Jurkat, Clone E6-1 (cell line): ENCODE measurements at regions not wholly inside any gene's neighbourhood (a gene's known extent, or its start where the extent isn't known, plus 50 kb on each side); places are given as distances from the start of the nearest gene placed in this dataset.

Experiments
- DNase-seq: peaks from one replicate; pipeline ENCODE4 v3.0.0-alpha.2; 2011; ENCODE audit warnings: low read depth, low spot score
- H3K4me3 ChIP-seq: 2 replicates; pipeline ENCODE4 v1.5.1; 2011; ENCODE audit warnings: mild to moderate bottlenecking, low read length, control low read depth, moderate library complexity

DNA sequence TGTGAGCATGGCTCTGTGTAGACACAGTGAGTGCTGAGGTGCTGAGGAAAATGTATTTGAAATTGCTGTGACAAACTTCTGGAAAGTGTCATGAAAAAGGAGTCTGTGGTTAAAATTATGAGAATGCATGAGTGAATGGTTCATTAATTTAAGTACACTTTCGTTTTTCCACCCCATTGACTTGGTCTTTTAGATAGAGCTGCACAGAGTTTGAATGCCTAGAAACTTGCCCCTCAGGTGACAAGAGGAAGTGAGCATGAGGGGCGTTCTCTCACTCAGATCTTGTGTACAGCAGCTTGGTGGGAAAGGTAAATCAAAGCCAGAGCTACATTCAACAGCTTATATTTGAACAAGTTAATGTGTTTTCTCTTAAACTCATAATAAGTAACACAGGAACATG lies 296.8 kb downstream of the WDR72 start:
- no peak for DNase-seq
- H3K4me3 ChIP-seq: no peak overlapping the region

DNA sequence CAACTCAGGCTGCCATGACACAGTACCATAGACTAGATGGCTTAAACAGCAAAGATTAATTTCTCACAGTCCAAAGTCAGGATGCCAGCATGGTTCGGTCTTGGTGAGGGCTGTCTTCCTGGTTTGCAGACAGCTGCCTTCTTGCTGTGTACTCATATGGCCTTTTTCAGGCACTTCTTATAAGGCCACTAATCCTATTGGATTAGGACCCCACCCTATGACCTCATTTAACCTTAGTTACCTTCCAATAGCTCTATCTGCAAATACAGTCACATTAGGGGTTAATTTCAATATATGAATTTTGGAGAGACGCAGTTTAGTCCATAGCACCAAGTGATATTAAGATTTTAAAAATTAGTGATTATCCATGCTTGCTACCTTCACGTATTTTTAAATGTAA lies 297.8 kb downstream of the WDR72 start:
- H3K4me3 ChIP-seq: no peak overlapping the region
- DNase-seq: no peak

DNA sequence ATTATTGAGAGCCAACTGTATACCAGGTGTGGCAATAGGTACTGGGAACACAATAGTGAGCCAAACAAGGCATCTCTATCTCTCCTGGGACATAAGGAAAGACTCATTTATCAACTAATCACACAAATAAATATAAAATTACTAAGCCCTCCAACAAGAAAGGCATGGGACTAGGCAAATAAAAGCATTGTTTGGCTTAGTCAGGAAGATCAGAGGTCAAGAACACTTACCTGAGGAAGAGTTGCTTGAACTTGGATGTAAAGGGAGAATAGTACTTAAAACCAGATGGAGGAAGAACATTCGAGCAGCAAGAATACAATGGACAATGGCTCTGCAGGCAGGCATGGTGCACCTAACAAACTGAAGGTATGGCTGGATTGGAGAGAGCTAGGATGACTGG lies 300.7 kb downstream of the WDR72 start:
- DNase-seq: no peak
- H3K4me3 ChIP-seq: no peak overlapping the region

DNA sequence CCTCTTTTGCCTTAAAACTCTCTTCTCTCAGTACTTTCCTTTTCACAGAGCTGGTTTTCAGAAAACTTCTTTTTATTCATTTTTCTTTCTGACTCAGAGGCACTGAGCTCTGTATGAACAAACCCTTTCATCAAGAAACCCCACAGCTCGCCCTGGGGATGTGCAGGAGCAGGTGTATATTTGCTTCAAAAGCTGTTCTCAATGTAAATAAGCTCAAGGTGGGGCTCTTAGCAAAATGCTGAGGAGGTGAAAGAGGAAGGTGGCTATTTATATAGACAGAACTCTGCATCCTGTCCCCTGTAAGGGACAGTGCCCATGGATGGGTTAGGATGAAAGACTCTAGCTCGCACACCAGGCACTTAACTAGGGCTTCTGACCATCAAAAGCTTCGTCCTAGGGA lies 302.0 kb downstream of the WDR72 start:
- DNase-seq: no peak
- H3K4me3 ChIP-seq: no peak overlapping the region

DNA sequence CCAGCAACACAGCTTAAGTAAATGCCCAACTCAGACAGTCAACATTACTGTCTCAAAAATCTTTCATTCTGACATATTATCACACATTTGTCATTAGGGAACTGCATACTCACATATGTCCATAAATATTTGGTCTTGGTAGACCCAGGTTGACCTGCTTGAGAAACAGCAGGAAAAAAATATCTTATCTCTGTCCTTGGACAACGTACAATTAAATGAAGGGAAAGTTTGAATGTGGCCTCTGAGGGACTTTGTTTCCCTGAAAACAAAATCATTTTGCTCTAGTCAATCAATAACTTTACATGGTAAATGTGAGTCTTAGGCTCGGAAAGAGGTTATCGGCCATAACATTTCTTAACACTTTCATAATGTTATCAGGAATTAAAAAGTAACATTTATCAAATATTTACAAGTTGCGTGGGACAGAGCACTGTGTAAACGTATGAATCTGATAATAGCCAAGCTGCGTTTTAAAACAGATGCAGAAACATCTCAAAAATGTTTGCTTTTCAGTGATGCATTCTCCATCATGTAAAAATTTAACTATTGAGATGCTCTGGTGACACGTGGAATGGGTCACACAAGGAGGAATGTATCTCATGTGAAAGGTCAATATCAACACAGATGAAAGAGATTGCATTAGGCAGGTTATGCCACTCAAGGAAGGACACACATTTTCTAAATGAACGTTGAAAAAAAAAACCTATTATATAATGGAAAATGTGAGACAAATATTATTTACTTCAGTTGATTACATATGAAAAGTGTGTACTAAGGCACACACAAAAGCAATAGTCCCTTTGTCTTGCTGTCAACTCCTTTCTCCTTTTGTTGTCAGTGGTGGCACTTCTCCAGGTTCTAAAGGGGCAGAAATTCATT lies 304.4 kb downstream of the WDR72 start:
- DNase-seq: no peak
- no peak overlapping the region for H3K4me3 ChIP-seq

DNA sequence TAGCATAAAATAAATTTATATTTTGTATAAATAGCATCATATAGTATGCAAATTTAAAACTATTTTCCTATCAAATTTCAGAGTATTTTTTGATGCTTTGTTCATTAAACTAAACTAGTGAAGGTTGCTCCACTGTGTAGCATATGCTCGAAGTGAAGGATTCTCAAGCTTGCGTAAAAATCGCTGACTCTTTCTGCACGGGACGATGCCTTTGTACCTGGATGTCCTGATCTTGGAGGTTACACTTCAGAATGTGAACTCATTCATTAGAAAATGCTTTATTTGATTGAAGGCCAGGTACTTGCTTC lies 305.0 kb downstream of the WDR72 start:
- no peak for DNase-seq
- H3K4me3 ChIP-seq: no peak overlapping the region

DNA sequence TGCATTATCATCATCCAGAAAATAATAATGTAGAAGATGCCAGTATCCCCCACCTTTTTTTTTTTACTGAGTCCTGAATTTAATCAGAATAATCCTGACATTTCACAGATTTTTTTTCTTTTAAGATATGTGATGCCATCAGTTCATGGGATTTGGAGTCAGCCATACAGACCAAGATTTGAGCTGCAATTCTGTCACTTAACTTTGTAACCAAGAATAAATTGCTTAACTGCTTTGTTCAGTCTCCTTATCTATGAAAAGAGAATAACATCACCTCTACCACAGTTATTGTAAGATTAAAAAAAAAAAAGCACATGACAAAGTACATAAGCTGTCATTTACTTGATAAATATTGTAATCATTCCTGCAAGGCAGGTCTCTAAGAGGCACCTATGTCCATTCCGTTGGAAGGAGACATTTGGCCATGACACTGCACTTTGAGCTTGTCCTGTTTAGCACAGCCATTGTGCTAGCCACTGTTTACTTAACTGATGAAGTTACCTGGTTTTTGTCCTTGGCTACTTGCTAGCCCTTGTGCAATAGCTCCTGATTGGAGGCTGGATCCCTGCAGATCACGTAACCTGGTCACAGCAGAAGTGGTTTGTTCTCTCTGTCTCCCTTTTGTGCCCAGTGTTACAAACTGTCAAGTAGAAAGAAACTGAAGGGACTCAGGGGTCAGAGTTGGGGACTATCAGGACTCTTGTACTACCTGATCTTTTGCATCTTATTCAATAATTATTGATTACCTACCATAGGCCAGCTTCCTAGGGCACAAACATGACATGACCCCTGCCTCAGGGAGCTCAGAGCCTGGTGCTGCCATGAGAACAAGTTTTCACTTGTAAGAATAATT lies 306.0 kb downstream of the WDR72 start:
- no peak for DNase-seq

DNA sequence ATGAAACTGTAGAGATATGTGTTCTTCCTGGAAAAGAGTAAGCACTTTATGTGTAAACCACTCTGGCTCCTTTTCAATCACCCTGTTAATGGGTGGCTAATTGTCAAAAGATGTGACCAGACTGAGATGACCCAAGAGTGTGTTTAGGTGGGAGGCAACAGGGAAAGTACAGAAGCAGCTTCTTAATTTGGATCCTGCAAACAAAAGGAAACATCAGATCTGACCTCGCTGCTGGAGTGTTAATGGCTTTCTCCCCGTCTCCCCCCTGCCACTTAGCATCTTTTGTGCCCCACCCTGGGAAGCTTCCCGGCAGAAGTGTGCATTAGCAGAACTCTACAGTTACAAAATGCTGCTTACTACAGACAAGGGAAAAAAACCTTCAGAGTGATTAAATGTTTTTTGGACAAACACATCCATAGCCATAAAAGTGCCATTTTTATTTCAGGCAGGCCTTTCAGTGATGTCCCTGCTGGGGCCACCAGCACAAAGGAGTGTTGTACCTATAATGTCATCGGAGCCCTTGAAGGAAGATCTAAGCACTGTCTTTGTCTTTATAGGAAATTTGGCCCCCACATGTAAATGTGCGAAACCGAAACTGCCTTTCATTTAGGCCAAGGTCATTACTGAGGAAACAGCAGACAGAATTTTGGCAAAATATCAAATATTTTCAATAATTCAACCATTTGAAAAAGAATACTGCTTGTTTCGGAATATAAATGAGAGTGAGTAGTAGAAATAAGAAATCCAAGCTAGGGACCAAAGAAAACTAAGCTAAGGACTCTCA lies 311.0 kb downstream of the WDR72 start:
- no peak for DNase-seq

More for the DNA sequence above, 306.0 kb downstream of the WDR72 start:
- H3K4me3 ChIP-seq: no peak overlapping the region

DNA sequence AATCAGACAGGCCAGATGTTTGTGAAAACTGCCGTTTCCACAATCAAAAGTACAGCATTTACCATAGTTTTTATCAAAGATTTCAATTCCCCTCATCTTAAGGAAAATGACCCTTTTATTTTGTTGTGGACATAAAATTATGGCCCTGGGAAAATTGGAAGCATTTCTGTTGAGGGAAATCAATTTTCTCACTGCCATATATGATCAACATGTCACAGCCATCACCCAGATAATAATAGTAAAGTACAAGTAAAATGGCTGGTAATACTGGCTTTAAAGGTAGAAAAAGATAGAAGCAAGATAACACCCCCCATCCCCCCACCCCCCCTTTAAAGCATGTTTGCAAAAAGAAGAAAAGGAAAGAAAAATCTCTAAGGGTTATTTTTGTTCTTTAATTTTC lies 311.7 kb downstream of the WDR72 start:
- no peak overlapping the region for H3K4me3 ChIP-seq
- no peak for DNase-seq

More for the DNA sequence above, 311.0 kb downstream of the WDR72 start:
- no peak overlapping the region for H3K4me3 ChIP-seq

DNA sequence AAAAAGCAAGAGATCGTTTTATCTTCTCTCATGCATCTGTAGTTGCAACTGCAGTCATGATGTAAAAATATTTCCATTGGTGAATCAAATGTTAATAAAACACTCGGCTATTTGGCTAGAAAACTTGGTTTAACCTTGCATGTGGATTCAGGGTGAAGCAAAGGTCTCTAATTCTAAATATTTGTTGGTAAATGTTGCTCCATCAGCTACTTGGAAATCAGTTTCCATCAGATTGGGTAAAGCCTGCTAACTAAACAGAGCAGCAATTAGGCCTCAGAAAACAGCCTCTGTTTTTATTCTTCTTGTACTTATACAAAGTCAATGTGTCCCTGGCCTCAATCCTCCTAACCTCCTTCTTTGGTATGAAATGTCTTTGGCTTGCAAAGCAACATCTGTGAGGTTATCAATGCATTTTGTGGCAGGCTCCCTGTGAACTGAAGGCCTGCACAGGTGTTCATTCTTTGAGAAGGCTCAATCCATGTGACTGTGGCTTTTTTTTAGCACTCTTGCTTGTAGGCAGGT lies 312.3 kb downstream of the WDR72 start:
- no peak for DNase-seq
- H3K4me3 ChIP-seq: no peak overlapping the region

DNA sequence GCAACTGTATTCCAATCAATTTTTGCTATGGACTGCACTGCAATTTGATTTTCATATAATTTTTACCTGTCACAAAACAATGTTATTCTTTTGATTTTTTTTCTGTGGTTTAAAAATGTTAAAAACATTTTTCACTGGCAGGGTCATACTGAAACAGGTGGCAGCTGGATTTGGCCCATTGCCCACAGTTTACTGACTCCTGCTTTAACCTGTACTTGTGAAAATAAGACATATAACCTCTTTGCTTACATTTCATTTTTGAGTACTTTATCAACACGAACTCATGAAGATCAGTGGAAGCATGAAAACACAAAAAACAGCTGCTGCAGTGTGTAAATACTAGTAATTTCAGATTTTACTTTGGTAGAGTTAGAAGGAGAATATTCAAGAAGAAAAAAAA lies 313.1 kb downstream of the WDR72 start:
- no peak for DNase-seq
- H3K4me3 ChIP-seq: no peak overlapping the region

DNA sequence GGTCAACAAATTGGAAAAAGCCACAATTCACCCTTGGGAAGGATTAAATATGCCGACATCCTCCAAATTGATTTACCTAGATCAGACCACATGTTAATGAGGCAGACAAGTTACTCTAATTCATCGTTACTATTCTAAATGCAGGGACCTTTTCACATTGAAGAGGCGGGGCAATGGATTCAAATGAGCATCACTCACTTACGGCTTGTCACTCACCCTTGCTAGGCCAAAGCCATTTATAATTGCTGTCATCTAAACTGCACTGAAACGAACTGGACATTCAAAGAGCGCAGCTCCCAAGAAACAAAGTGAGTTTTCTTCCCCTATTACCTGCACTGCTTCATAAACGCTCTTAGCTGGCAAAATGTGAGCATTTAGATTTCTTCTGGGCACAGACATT lies 313.9 kb downstream of the WDR72 start:
- no peak for DNase-seq
- no peak overlapping the region for H3K4me3 ChIP-seq

DNA sequence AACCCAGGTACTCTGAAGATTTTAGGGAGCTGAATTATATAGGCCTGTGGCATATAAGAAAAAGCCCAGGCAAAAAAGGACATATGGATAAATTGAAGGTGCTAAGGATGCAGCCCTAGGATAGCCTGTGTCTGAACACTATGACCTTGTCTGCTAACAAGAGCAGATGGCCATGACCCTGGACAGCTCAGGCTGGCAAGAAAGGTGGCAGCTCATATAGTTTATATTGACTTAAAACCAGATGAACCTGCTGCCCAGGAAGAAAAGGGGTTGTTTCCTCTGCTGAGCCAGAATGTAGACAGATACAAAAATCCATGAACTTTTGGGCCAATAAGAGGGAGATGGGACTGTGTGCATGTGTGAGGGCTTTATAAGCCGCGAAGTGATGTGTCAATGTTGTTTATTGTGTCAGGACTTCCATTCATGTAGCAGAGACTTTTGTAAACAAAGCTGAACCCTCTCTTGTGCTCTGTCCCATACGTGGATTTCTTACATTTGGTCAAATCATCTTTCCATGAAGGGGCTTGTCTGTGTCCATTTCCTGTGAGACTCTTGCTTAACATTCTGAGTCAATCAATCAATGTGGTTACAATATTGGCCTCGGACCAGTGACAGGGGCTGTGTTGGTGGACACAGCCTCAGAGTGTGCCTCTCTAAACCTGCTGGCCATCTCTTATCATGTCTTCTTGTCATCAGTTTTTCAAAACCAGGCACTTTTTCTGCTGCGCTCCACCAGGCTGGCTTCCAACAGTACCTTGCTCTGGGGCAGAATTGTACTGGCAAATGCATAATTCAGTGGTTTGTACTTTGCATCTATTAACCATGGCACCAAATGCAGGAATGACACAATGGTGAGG lies 321.2 kb downstream of the WDR72 start:
- no peak for DNase-seq
- no peak overlapping the region for H3K4me3 ChIP-seq

DNA sequence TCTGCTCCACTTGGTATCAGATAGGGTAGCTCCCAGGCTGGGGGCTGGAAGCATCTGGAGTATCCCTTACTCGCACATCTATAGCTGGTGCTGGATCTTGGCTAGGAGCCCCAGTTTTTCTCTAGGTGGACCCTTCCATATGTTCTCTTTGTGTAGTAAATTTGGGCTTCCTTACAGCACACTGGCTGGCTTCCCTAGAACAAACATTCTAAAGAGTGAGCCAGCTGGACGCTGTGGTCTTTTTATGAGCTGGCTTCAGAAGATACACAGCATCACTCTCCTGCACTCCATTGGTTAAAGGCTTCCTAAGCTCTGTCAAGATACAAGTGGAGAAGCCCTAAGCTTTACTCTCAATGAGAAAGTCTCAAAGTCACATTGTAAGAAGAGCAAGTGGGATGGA lies 322.1 kb downstream of the WDR72 start:
- DNase-seq: no peak
- no peak overlapping the region for H3K4me3 ChIP-seq

DNA sequence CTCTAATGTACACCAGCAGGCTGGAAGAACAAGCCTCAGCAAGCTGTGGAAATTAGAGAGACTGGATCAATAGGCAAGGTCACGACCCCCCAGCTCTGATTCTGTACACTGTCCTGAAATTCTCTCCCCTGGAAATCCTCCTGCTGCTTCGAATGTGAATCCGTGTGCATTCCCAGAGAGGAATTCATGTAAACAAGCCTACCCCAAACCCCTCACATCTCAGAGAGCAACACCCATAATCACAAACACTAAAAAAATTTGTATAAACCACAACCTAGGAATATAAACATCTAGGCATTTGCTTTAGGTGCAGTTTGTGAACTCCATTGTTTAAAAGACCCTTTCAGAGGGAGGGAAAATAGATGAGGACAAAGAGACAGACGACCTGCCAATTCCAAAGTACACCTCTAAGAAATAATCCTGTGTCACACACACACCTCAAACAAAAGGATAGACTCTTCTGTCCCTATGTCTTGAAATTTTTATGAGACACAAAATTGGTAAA lies 325.2 kb downstream of the WDR72 start:
- no peak overlapping the region for H3K4me3 ChIP-seq
- DNase-seq: no peak

DNA sequence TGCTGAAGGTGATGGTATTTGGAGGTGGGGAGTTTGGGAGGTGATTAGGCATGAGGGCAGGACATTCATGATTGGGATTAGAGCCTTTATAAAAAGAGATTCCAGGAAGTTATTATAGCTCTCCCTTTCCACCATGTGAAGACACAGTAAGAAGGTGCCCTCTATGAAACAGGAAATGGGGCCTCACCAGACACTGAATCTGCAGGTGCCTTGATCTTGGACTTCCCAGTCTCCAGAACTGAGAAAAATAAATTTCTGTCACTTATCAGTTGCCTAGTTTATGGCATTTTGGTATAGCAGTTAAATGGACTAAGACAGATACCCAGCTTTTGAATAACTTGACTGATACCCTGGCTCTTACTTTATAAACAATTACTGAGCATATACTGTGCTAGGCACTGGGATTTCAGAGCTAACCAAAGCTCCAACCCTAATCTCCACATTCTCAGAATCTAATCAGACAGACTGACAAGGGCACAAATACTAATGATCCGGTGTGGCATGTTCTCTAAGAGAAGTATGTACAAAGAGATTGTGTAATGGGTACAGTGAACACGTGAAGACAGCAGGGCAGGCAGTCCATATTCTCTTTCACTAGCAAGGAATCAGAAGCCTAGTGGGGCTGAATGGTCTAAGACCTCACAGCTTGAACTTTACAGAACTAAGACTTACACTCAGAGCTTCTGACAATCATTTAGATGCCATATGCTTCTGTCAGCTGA lies 343.1 kb downstream of the WDR72 start:
- H3K4me3 ChIP-seq: no peak overlapping the region
- no peak for DNase-seq

DNA sequence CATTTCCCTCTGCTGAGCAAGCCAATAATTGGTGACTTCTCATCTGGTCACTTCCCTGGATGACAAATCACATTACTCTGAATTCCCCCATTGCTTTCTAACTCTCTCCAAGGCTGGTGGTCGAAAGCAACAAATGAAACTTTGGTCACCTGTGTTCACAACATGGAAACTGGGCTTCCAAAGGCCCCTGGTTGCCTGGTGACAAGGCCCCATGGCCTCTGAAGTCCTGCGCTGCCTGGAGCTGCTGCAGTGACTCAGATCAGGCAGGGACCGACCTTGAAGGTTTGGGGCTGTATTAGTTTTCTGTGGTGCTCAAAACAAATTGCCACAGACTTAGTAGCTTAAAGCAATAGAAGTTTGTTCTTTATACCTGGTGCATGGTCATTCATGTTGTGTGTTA lies 345.3 kb downstream of the WDR72 start:
- no peak for DNase-seq
- H3K4me3 ChIP-seq: no peak overlapping the region

DNA sequence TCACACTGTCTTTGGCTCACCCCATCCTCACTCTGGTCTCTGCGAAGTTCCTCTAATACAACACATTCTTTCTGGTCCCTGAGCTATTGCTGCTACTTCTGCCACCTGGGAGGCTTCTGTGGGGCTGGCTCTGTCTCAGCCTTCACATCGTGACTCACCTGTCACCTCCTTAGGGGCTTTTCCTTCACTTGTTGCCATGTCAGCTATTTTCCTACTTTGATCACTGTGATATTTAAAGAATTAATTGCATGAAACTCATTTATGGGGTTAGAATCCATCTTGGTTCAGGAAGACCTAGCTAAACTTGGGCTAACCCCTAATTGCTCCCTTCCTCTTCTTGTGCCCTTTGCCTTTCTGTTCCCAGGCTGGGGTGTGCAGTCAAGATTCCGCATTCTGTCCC lies 346.9 kb downstream of the WDR72 start:
- H3K4me3 ChIP-seq: no peak overlapping the region
- no peak for DNase-seq
